NCI-H1105 treated with DMSO at 0.1 percent for 48 hours (cell line): ENCODE measurements at regions not wholly inside any gene's neighbourhood (a gene's known extent, or its start where the extent isn't known, plus 50 kb on each side); places are given as distances from the start of the nearest gene placed in this dataset.

Experiments used
- DNase-seq: peaks from one replicate; lab custom pipeline; 2025; lab: John Stamatoyannopoulos, UW

DNA sequence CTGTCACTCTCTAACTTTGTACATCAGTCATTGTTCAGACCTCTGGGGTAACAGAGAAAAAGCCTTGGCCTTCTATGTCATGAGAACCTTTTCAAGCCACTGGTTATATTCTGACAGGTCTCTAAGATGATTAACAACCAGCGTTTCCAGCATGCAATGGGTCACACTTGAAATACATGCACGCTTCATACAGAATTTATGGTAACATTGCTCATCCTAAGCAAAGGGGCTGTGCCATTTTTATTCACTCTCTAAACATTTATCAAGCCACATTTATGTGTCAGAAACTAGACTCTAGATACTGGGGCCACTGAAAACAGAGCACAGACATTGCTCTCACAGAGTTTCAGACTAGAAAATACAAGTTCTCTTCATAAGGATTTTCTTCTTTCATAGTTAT, 501.4 kb upstream of the DAB1 start:
- DNase-seq: no peak

DNA sequence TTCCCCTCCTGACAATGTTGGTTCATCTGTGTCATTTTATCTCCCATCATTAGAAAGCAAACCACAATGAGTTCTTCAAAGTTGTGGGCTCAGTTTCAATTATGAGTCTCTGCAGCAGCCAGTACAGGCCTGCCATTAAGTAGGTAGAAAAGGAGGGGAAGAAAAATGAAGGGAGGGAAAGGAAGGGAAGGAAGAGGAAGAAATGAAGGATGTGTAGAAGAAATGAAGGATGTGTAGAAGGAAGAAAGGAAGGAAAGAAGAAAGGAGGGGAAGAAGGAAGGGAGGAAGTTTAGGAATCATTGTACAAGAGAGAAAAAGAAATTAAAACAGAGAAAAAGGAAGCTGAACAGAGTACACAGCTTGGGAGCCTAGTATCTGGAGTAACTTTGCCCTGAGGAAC, 498.3 kb upstream of the DAB1 start:
- no peak for DNase-seq

DNA sequence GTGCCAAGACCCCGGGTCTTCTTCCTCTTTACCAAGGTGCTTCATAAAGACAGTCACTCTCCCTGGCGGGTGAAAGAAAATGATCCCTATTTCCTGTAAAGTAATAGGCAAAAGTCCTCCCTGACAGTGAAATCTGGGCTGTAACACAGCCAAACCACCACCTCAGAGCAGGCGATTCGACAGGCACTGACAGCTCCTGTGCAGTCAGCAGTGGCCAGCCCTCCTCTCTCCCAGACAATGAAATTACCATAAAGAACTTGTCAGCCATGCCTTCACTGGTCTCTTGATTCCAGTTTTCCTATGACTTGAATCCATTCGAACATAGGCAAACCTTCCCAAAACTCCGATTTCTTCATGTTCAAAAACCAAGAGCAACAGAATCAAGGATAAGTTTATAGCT, 492.2 kb upstream of the DAB1 start:
- no peak for DNase-seq

DNA sequence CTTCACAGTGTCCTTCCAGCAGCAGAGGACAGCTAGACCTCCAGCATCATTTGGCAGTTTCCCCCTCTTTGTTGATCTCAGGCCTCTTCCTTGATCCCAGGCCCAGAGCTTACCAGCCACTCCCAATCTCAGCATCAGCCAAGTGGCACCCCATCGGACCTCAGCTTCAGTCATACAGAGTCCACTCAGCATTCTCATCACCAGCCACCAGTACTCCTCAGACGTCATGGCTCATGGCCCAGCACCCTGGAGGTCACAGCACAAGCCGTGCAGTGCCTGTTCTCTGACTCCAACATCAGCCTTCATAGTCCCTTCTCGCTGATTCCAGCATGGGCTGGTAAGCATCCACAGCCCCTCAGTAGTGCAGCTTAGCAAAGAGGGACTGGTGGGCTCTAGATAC, 487.6 kb upstream of the DAB1 start:
- DNase-seq: no peak

DNA sequence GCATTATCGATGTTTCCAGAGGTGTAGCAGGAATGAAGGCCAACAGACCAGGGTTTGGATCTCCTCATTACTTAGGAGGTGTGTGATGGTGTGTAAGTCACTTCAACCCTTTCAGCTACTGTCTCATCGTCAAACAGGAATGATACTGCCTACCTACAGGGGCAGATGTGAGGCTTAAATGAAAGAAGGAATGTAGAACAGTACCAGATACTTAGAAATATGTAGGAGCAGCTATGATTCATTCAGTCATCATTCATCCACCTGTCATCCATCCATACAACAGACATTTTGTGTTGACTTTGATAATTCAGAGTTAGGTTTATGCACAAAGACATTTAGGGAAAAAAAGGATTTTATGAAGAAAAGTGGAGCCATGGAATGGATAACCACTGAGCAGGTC, 486.9 kb upstream of the DAB1 start:
- no peak for DNase-seq

DNA sequence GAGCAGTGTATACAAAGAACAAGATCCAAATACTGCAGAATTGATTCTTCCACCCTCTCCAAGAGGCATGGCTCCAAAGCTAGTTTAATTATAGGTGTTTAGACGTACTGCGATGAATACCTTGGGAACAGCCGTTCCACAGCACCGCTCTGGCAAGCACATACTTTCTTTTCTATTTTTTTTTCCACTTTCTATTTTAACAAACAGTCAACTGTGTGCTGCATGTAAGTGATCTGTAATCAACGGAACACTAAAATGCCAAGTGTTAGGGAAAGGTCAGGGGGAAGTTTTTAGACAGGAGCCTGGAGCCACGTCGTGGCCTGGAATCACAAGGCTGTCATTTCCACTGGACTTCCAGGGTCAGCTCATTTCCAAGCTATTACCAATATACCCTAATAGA, 486.4 kb upstream of the DAB1 start:
- no peak for DNase-seq

DNA sequence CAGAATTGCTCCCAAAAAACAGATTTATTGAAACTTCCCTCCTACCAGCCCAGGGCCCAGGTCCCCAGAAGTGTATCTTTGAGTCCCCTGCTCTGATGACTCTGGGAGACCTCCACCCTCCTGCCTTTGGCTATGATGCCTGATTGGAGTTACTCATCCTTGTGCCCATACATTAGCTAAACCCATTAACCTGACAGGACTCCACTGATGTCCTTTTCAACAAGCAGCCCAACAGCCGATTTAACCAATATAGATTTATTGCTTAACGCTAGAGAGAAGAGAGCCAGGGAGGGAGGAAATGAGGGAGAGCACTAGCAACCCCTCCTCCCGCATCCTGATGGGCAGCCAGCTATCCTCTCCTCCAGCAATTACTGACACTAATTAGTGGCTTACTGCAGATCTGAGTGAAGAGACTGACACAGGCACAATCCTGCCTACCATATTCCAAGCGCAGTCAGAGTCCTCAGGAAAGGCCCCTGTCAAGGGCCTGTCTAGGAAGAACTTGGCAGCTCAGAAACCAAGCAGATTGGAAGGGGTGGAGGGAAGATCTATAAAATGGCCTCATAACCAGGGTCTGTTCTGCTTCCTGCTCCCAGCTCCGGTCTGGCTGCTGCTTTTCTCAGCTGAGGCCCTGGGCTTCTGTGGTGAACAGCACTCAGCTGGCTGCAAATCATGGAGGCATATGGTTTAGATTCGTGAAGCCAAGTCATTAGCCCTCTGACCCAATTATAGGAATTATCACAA, 484.5 kb upstream of the DAB1 start:
- DNase-seq: peak; percentile 57

DNA sequence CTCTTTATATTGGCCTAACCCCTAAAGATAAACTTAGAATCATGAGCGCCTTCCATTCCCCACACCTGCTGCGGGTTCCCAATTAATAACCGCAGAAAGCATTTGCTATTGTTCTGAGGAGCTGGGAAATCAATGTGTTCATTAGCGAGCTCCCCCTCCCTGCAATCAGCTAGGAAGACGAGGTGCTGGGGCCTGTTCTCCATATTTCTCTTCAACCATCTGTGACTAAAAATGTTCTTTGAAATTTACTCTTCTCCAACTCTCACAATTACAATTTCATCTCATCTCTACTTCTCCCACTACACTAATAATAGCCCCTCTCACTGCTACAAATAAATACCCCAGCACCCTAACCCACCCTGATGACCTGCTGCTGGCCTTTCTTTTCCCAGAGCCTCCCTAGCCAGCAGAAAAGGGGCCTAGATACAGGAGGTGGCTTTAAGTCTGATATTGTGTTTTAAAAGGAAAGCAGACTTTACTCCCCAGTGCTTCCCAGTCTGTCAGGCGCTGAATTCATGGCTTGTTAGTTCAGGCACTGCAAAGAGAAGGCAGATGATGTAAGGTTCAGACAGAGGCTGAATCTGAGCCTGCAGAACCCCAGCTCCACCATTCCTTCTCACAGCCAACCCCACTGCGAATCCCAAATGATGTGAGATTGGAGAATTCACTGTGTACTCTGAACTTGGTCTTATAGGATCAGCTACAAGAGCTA, 477.5 kb upstream of the DAB1 start:
- DNase-seq: peak; percentile 52

DNA sequence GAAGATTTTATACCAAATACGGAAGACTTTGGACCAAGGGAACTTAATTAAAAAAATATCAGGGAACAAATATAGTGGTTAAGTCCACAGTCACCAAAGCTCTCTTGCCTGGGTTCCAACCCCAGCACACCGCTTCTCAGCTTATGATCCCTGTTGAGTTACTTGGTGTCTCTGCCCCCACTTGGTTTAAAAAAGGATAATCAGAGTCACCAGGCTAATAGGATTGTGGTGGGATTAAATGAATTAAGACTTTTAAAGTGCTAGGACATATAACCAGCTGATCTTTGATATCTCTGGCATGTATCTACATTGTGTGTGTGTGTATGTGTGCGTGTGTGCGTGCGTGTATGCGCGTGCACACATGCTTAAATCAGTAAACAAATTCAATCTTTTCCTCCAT, 474.7 kb upstream of the DAB1 start:
- DNase-seq: no peak

DNA sequence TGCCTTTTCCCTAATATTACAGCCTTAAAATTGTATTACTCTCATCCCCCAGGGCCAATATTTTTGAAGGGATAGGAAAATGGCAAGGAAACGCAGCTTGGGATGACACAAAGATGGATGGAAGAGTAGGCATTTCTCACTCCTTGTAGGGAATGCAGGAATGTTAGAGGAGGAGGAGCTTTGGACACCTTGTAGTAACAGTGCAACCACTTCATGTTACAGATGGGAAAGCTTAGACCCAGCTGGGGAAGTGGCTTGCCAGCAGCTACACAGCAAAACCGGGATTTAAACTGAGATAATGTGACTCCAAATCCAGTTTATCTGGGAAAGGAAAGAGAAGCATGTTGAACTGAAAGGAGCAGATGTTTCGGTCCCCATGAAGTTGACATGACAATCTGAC, 473.7 kb upstream of the DAB1 start:
- no peak for DNase-seq

DNA sequence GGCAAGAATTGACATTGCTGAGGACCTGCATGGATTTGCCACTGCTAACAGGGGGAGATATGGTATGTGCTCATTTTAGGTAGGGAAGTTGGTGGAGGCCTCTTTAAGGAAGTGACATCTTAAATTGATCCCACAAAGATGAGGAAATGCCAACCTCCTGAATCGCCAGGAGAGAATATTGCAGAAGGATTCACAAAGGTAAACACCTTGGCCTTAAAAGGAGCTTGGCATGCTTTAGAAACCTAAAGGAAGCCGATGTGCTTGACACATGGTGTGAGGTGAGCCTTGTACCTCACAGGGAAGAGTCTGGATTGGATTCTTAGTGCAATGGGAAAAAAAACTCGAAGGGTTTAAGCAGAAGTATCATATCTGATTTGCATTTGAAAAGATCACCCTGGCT, 470.5 kb upstream of the DAB1 start:
- no peak for DNase-seq

DNA sequence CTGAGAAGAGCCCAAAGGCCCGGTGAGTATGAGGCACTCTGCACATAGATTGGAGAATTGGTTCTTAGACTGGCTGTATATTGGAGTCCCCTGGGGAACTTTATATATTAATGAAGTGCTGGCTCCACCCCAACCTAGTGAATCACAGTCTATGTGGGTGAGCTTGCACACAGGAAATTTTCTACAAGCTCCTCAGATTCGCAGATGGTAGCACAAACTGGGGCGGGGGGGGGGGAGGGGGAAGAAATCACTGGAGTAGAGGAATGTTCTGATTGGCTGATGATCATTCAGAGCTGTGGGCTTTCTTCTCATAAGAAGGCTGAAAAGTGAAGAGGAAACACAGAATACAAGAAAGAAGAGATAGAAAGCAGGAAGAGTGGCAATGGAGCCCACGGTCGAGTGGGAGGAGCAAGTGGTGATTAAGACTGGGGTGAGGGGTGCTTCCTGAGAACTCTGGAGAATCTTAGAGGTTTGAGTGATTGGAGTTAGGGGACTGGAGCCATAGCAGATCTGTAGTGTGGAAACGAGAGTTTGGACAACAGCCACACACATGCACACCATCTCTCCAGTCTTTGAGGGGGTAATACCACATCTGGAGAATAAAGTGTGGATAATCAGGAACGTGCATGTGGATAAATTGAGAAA, 465.9 kb upstream of the DAB1 start:
- DNase-seq: no peak

DNA sequence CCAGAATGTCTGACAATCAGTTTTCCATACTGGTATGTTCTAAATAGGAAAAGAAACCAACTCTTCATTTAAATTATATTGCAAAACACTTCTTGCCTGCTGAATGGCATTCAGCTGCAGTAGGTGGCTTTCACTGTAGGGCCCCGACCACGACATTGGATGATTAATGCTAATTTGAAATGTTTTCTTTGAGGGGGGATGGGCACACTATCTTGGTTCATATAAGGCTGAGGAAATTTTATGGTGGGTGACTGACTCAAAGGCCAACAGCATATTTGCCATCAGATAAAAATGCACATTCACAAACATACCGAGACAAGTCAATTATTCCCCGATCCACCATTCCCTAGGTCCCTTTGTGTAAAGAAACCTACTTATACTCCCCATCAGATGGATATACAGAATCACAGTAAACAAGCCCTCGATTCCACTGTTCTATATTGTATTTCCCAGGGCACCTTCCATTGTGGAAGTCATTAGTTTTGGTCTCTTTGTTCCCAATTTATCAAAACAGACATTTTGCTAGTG, 464.2 kb upstream of the DAB1 start:
- DNase-seq: no peak

DNA sequence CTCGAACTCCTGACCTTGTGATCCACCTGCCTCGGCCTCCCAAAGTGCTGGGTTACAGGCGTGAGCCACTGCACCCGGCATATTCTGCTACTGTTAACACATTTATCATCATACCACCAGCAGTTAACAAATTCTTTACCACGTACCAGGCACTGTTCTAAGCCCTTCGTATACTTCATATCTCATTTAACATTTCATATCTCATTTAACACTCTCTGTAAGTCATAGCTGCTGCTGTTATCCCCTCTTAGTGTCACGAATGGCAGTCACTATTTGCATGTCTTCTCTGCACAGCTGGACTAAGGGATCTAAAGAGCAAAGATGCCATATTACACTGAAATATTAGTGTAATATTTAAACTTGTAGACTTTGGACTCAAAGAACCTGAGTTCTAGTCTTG, 462.5 kb upstream of the DAB1 start:
- DNase-seq: no peak

DNA sequence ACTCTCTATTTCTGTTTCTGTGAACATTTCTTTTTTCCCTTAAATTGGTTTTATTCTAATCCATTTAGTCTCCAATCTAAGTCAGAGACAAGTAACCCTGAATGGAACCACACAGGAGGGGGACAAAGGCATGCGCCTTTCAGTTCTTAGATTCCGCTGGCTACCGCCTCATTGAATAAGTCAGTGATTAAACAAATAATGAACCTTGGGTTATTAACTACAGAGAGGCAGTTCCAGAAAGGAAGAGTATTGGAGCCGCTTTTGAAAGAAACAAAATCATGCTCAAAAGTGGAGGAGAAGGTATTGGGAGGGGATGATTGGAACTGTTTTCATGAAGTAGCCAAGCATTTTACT, 459.8 kb upstream of the DAB1 start:
- no peak for DNase-seq

DNA sequence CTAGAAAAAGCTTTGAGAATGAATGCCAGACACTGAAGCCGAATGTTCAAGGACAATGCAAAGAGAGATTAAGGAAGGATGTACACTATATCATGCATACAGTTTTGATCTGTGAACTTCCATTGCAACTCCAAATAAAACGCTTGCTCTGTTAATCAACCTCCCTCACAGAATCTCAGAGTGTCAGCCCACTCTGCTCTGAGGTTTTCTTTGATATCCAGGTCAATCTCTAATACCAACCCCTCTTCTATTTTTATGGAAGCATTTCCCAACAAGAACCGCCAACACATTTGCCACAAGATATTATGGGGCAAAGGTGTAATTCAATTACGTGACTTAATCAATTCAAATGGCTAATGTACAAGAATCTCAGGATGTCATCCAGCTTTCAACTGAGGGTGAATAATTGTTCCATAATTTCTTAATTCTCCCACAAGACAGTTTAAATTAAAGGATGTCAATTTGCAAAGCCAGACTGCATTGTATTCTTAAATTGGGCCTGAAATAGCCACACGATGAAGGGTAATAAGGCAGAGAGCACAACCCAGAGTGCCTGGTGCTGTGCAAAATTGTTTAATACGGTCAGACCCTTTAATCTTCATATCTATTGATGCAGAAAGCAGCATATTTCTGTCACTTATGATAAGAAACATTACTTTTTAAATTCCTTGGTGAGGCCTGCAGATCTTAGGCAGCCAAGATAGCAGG, 459.2 kb upstream of the DAB1 start:
- DNase-seq: no peak

DNA sequence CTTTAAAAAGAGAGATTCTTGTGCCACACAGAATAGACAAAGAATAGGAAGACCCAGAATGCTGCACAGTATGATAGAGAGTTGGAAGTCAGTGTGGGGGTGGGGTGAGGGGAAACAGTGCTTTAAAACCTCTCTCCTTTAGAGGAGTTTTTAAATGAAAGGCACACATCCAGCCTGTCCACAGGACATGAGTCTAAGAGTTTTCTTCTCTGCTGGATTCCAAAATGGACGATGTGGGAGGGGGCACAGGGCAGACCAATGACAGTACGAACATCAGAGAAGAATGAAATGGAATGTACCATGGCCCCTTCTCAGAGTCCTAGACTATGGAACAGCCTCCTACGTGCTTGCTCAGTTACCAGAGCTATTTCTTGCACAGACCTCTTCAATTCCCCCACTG, 458.2 kb upstream of the DAB1 start:
- DNase-seq: no peak

DNA sequence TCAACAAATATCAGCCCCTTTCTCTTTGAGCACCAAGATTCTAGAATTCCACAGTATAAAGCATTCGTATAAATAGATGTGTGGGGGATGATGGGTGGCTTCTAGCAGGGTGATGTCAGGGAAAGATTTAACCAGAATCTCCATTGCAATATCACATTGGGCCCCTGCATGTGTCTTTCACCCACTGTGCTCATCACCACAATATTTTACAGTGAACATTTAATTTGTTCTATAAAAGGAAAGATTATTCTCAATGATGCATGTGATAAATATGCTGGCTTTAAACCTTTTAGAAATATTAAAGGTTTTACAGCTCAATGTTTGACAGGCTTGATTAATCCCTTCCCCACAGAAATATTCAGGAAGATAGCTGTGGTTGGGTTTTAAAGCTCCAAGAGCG, 457.8 kb upstream of the DAB1 start:
- no peak for DNase-seq

DNA sequence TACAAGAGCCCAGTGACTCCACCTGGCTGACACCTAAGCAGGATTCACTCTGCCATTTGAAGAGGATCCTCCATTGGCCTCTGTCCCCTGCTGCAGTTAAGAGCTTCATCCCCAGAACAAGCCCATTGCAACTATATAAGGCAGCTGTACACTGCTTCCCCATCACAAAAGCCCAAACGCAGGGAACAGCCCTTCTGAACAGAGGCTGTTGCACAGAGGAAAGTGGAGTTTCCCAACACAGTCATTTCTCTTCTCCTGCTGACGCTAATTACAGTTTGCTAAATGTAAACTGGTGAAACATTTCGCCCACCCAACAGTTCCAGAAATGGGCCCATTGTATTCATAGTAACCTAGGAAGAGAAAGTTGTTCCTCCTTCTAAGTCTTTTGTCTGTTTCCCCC, 455.8 kb upstream of the DAB1 start:
- no peak for DNase-seq

DNA sequence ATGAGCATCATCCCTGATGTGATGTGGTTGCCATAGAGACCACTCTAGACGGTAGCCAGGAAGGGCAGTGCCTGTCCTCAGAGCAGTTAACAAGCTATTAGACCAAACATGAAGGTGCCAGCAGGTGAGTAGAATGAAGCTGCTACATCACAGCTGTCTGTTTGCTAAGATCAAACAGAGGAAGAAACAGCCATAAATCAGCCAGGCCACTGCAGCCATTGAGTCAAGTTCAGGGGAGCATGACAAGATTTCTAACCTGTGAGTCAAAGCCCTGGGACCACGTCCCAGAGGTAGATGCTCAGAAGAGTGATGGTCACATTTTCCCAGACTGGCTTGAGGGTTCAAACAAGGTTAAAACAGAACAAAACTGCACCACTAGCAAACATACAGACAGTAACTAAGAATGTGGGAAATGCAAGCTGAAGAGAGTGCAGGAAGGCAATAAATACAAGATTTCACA, 450.6 kb upstream of the DAB1 start:
- DNase-seq: peak; percentile 76

DNA sequence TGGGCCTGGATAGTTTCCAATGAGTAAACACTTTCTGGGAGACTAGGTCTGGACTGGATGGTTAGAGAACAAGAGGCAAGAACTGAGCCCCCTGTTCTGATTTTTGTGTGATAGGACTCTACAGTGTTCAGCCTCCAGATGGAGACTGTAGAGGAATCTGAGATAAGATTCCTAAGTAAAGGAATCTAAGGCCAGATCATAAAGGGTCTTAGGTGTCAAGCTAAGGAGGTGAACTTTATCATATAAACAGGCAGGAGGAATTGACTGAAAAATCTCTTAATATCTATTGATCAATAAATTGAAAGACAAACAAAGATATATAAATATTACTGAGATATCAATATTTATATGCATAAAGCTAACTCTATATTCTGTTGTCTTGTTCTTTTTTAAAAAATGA, 449.1 kb upstream of the DAB1 start:
- no peak for DNase-seq

DNA sequence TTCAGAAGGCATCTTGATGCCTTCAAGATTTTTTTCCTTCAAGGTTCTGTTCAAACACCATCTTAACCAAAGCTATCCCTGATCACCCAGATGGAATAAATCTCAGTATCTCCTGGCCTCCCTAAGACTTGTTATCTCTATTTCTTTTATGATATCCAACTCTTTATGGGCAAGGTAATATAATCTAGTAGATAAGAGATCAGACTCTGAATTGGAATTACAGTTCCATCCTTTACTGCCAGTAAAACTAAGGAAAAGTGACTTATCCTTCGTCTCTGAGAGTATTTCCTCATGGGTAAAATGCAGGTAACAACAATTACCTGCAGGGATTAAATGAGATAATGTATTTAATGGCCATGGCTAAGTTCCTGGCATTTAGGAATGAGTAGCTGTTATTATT, 445.0 kb upstream of the DAB1 start:
- DNase-seq: no peak

DNA sequence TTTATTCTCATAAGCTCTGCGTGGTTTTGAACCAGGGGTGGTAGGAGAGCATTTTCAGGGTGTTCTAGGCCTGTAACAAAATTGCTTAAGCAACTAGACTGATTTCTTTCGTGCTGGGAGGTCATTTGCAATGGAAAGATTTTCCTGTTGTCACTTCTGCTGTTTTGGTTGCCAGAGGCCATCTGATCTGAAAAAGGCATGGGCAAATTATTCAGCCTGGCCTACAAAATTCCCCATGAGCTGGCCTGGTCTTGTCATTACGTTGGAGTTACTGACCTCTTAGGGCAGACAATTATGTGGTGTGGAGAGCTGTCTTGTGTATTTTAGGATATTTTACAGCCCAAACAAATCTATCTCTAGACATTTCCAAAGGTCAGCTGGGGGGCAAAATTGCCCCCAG, 444.4 kb upstream of the DAB1 start:
- no peak for DNase-seq
